ENCODE measurements at regions not wholly inside any gene's neighbourhood (a gene's known extent, or its start where the extent isn't known, plus 50 kb on each side); places are given as distances from the start of the nearest gene placed in this dataset.

GRCh38 chr18:39596891-39597290 lies 2031.3 kb upstream of the CELF4 start:
- H3K4me1 ChIP-seq, result peaks cover 12% of the 10 kb centered on the region
- DNase-seq (ENCODE audit: low spot score), result no peak
- Mint-ChIP-seq H3K27ac (no peak overlapping the region), H3K36me3 (peaks cover 6% of the 10 kb centered on the region), H3K9me3 (no peaks in the 10 kb centered on the region), H3K4me1 (peaks cover 2% of the 10 kb centered on the region), H3K27me3 (ENCODE audit: insufficient read depth, low read depth) (no peaks in the 10 kb centered on the region), H3K4me3 (no peak overlapping the region)
- no peak overlapping the region for H2AFZ ChIP-seq (replicated peaks)
- H3K4me3 ChIP-seq, result no peak overlapping the region
- no peak overlapping the region for H3K27ac ChIP-seq
- H3K27me3 ChIP-seq, result no peaks in the 10 kb centered on the region
- TF ChIP-seq, protein P1, sequence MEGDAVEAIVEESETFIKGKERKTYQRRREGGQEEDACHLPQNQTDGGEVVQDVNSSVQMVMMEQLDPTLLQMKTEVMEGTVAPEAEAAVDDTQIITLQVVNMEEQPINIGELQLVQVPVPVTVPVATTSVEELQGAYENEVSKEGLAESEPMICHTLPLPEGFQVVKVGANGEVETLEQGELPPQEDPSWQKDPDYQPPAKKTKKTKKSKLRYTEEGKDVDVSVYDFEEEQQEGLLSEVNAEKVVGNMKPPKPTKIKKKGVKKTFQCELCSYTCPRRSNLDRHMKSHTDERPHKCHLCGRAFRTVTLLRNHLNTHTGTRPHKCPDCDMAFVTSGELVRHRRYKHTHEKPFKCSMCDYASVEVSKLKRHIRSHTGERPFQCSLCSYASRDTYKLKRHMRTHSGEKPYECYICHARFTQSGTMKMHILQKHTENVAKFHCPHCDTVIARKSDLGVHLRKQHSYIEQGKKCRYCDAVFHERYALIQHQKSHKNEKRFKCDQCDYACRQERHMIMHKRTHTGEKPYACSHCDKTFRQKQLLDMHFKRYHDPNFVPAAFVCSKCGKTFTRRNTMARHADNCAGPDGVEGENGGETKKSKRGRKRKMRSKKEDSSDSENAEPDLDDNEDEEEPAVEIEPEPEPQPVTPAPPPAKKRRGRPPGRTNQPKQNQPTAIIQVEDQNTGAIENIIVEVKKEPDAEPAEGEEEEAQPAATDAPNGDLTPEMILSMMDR (IDR thresholded peaks at IDR 0.05), result no peak
- TF ChIP-seq EZH2phosphoT487 (IDR thresholded peaks at IDR 0.05), result no peak
- no peak for TF ChIP-seq EZH2 (IDR thresholded peaks at IDR 0.05)
- no peaks in the 10 kb centered on the region for H3K9me3 ChIP-seq (ENCODE audit: low read depth)
- no peak overlapping the region for H3K9ac ChIP-seq
- no peaks in the 10 kb centered on the region for H3K36me3 ChIP-seq
- no peaks in the 10 kb centered on the region for H4K20me1 ChIP-seq (ENCODE audit: low read depth)
- H3F3A ChIP-seq (ENCODE audit: low read depth), result peaks cover under 1% of the 10 kb centered on the region
- no peak overlapping the region for H3K4me2 ChIP-seq
- no peaks in the 10 kb centered on the region for H3K79me2 ChIP-seq (ENCODE audit: low read depth)

DNA sequence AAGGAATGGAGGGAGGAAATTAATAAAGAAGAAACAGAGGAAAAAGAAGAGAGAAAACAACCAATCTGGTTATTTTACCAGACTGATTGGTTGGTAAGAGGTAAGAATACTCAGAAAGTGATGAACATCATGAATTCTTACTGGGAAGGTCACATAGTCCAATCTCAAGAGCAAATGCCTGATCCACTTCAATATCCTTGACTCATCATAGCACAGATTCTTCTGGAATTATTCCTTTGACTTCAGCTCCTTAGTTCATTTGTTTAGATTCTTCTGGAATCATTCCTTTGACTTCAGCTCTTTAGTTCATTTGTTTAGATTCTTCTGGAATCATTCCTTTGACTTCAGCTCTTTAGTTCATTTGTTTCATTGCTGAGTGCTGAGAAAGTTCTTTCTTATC lies 2030.6 kb upstream of the CELF4 start:
- no peaks in the 10 kb centered on the region for H3K27me3 Mint-ChIP-seq (ENCODE audit: insufficient read depth, low read depth)
- peaks cover 6% of the 10 kb centered on the region for H3K4me1 Mint-ChIP-seq
- no peak overlapping the region for H3K4me3 Mint-ChIP-seq
- H3K9me3 Mint-ChIP-seq, result no peaks in the 10 kb centered on the region
- Histone ChIP-seq H3K9ac (no peak overlapping the region), H2AFZ (replicated peaks) (no peak overlapping the region), H3K79me2 (ENCODE audit: low read depth) (no peaks in the 10 kb centered on the region), H3K27me3 (no peaks in the 10 kb centered on the region), H4K20me1 (ENCODE audit: low read depth) (no peaks in the 10 kb centered on the region), H3K9me3 (ENCODE audit: low read depth) (no peaks in the 10 kb centered on the region), H3K4me3 (no peak overlapping the region), H3K4me2 (no peak overlapping the region), H3K4me1 (peaks cover 18% of the 10 kb centered on the region), H3F3A (ENCODE audit: low read depth) (peaks cover 6% of the 10 kb centered on the region), H3K27ac (no peak overlapping the region), H3K36me3 (no peaks in the 10 kb centered on the region)
- H3K36me3 Mint-ChIP-seq, result peaks cover 6% of the 10 kb centered on the region
- no peak overlapping the region for H3K27ac Mint-ChIP-seq
- TF ChIP-seq, protein P1 (IDR thresholded peaks at IDR 0.05), result no peak
- TF ChIP-seq EZH2phosphoT487 (IDR thresholded peaks at IDR 0.05) (no peak), EZH2 (IDR thresholded peaks at IDR 0.05) (no peak)
- DNase-seq (ENCODE audit: low spot score), result no peak

DNA sequence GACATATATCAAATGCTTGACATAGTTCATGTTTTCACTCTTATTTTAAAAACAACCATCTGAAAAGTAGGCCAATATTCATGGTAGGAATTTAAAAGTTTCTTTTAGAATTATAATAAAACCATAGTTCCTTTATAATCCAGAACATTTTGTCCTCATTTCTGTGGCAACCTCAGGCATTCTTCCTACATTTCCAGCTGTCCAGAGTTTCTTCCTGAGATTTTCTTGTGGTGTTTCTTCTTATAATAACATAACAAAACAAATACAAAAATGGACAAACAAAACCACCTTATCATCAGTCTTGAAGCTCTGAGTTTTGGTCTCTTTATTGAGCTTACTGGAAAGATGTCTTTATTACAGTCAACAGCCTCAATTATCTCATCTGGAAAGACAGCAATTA lies 2028.6 kb upstream of the CELF4 start:
- Histone ChIP-seq H3K9me3 (ENCODE audit: low read depth) (no peaks in the 10 kb centered on the region), H4K20me1 (ENCODE audit: low read depth) (no peaks in the 10 kb centered on the region), H3K9ac (no peak overlapping the region), H2AFZ (replicated peaks) (no peak overlapping the region), H3F3A (ENCODE audit: low read depth) (peaks cover 6% of the 10 kb centered on the region), H3K79me2 (ENCODE audit: low read depth) (no peaks in the 10 kb centered on the region), H3K4me2 (no peak overlapping the region), H3K36me3 (no peaks in the 10 kb centered on the region), H3K27me3 (no peaks in the 10 kb centered on the region), H3K4me1 (peaks cover 14% of the 10 kb centered on the region), H3K4me3 (no peak overlapping the region), H3K27ac (no peak overlapping the region)
- Mint-ChIP-seq H3K4me3 (no peak overlapping the region), H3K4me1 (peaks cover 4% of the 10 kb centered on the region), H3K27me3 (ENCODE audit: insufficient read depth, low read depth) (no peaks in the 10 kb centered on the region), H3K9me3 (no peaks in the 10 kb centered on the region), H3K36me3 (peaks cover 6% of the 10 kb centered on the region), H3K27ac (no peak overlapping the region)
- no peak for TF ChIP-seq EZH2 (IDR thresholded peaks at IDR 0.05)
- TF ChIP-seq, protein P1 (IDR thresholded peaks at IDR 0.05), result no peak
- TF ChIP-seq EZH2phosphoT487 (IDR thresholded peaks at IDR 0.05), result no peak
- no peak for DNase-seq (ENCODE audit: low spot score)
